Breast epithelium (tissue), 3 donors: ENCODE measurements at regions not wholly inside any gene's neighbourhood (a gene's known extent, or its start where the extent isn't known, plus 50 kb on each side); places are given as distances from the start of the nearest gene placed in this dataset.

ENCODE experiments used
- POLR2A ChIP-seq: fragments of 450-650 bp; IDR thresholded peaks from one replicate; pipeline ENCODE4 v1.6.1; 2016; ENCODE audit warnings: antibody characterized with exemption, mild to moderate bottlenecking, moderate library complexity
- POLR2AphosphoS5 ChIP-seq, 3 donors: sonication (generic); formaldehyde crosslinking; IDR thresholded peaks; one replicate each; pipeline ENCODE4 v1.6.1; 2017; ENCODE audit warnings: antibody characterized with exemption in 3 of 3
- TF ChIP-seq, protein P1 (sequence below), 3 donors: fragments of 450-650 bp; IDR thresholded peaks; one replicate each; pipeline ENCODE4 v1.5.1; 2016 to 2017; ENCODE audit warnings: antibody characterized with exemption in 3 of 3, mild to moderate bottlenecking in 3 of 3, moderate library complexity in 3 of 3

DNA sequence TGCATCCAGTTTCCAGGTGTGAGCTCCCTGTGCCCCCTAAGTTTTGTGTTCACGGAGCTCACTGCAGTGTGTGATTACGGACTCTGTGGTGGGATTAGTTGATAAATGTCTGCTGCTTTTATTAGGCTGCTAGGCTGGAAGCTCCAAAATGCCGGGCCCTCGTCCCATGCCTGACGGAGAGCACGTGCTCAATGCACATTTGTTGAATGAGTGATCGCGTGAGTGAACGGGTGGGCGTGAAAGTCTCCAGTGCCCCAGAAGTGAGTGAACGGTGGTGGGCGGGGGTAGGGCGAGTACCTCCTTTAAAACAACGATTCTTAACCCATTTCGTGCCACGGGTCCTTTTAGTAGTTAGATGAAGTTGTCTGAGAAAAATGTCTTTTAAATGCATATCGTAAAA, 175.5 kb downstream of the AACS start:
- TF ChIP-seq POLR2AphosphoS5 (IDR thresholded peaks at IDR 0.05) (no peak), POLR2A (no peak)
- TF ChIP-seq, protein P1, sequence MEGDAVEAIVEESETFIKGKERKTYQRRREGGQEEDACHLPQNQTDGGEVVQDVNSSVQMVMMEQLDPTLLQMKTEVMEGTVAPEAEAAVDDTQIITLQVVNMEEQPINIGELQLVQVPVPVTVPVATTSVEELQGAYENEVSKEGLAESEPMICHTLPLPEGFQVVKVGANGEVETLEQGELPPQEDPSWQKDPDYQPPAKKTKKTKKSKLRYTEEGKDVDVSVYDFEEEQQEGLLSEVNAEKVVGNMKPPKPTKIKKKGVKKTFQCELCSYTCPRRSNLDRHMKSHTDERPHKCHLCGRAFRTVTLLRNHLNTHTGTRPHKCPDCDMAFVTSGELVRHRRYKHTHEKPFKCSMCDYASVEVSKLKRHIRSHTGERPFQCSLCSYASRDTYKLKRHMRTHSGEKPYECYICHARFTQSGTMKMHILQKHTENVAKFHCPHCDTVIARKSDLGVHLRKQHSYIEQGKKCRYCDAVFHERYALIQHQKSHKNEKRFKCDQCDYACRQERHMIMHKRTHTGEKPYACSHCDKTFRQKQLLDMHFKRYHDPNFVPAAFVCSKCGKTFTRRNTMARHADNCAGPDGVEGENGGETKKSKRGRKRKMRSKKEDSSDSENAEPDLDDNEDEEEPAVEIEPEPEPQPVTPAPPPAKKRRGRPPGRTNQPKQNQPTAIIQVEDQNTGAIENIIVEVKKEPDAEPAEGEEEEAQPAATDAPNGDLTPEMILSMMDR (IDR thresholded peaks at IDR 0.05) = no peak
